GM18511 (cell line): ENCODE measurements at regions not wholly inside any gene's neighbourhood (a gene's known extent, or its start where the extent isn't known, plus 50 kb on each side); places are given as distances from the start of the nearest gene placed in this dataset.
"Not testable (repeated sequence)": the region's sequence is repeated elsewhere in the genome, so short reads cannot be mapped to it uniquely, and the experiment has no call there.

ENCODE experiments used
- ATAC-seq: cut with Tn5 transposase; IDR thresholded peaks from one replicate; pipeline ENCODE4 v1.9.1; 2021; ENCODE audit warnings: mild to moderate bottlenecking, moderate library complexity; ENCODE audit not compliant: unreplicated experiment

DNA sequence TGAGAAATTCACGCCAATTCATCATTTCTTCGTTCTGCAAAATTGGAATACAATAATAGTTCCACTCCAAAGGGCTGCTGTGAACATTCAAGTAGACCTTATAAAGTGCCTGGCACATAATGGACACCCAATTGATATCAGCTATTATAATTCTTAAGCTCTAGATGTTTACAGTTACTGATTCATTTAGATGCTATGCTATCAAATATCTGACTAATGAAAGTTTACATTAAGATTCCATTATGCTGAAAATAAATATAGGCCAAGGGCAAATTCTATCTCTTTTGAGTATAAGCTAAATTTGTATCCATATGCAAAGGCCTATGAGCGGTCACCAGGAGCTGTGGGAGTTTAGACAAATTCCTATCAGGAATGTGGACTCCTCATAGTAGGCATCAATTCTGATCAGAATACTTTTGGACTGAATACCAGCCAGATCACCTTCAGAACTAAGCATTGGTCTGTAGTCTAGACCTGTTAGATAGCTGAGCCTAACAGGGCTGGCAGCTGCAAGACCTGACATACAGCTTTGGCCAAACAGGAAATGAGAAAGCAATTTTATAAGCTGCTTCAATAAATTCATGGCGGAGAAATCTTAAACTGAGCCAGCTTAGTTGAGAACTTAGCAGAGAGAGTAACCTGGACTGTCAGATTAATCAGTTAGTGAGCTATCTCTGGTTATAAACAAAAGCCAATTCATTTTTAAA is 384.3 kb upstream of the ACTRT1 start:
- ATAC-seq: no peak

DNA sequence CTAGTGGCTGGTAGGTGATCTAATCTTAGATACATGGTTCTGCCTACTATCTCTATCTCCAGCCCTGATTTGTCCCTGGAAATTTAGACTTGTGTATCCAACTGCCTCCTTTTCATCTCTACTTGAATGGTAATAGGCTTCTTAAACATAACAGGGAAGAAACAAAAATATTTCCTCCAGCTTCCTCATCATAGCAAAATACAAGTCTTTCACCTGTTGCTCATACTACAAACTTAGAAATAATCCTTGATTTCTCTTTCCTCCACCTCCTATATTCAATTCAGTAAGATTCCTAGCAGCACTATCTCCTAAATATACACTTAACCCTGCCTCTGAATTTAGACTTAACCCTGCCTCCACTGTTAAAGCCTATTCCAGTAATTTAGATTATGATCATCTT is 373.3 kb upstream of the ACTRT1 start:
- no peak for ATAC-seq

DNA sequence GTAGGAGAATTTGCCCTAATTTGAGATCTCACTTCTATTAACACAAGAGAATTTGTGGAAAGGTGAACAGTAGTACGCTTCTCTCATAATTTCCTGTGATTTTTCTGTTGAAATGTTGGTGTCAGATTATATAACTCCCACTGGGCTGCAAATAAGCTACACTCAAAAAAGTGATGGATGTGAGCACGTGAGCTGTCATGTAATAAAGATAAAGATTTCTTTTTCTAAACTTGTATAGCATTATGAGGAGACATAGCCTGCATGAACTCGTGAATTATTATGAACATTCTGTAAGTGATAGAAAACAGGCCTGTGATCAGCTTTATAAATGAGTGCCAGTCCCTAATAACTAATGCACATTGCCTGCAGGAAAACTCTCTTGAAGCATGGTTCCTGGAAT is 356.6 kb upstream of the ACTRT1 start:
- no peak for ATAC-seq

DNA sequence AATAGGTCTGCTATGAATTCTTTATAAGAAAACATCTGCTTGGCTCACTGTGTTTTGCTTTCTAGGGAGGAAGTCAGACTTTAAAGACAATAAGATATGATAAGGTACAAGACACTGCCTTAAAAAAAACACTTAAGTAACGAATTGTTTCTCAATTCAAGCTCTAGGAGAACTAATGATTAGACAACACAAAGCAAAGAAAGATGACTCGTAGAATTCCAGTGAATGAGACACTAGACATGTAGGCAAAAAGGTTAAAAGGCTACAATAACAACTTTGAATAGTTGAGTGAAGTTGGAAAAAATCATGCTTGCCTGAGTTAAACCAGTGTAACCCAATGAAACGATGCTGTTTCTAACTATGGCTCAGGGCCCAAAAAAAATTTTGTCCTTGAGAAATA is 344.4 kb upstream of the ACTRT1 start:
- ATAC-seq: no peak

DNA sequence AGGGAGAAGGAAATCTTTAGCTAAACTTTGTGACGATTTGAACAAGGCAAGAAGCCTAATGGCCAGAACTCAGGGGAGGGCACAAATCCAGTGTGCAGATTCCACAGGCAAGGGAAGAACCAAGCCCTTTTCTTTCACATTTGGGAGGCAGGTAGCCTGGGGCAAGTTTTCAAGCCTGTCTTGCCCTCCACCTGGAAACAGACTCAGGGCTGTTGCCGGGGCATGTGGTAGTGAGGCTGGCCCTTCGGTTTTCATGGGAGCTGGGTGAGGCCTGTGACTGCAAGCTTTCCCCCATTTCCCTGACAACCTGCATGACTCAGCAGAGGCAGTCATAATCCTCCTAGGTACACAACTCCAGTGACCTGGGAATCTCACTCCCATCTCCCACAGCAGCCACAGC is 331.6 kb upstream of the ACTRT1 start:
- not testable (repeated sequence) for ATAC-seq

DNA sequence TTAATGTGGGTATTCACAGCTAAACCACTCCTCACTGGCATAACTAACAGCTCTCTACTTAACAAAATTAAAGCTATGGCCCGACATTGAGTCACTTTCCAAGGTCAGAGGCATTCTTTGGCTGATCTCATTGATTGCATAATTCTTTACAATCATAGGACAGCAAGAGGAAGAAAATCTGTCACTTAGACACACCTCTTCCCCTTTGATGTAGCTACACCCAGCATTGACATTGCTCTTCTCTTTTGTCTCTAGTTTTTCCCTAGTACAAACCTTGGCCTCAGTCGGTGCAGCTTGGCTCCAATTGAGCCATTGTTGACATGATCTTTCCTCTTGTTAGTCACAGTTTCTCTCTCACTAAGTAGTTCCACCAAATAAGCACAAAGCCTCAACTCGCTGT is 313.3 kb upstream of the ACTRT1 start:
- no peak for ATAC-seq

DNA sequence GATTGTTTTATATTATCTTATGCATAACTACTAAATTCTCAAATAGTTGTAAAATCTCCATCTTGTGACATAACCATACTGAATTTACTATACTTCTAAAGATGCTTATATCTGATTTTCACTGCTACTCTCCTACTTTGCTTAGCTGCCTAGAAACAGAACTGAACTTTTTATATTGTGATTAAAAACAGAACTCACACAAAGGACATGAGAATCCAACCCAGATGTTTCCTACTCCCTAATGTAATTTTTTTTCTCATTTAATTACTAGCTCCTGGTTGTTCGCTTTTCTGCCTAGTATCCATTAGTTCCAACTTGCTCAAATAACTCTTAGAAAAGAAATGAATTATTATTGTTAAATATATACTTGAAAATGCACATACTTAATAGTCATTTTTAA is 283.5 kb upstream of the ACTRT1 start:
- no peak for ATAC-seq

DNA sequence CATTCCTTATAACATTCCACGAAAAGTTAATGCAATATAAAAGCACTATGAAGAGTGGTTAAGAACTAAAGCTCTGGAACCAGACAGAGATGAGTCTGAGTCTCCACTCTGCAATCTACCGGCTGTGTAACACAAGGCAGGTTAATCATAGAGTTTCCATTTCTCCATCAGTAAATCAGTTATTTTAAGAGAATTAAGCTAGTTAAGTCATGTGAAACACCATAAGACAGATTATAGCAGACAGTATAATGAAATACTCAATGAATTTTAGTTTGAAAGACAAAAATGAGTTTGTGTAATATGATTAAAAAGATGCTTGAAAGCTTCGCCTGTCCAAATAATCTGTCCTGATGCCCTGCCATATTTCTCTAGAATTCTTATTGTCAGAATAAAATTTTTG is 282.6 kb upstream of the ACTRT1 start:
- no peak for ATAC-seq

DNA sequence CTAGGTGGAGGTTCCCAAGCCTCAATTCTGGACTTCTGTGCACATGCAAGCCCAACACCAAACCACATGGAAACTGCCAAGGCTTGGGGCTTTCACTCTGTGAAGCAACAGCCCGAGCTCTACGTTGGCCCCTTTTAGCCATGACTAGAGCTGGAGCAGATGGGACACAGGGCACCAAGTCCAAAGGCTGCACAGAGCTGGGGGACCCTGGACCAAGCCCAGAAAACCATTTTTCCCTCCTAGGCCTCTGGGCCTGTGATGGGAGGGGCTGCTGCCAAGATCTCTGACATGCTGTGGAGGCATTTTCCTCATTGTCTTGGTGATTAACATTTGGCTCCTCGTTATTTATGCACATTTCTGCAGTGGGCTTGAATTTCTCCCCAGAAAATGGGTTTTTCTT is 258.7 kb upstream of the ACTRT1 start:
- ATAC-seq: no peak

DNA sequence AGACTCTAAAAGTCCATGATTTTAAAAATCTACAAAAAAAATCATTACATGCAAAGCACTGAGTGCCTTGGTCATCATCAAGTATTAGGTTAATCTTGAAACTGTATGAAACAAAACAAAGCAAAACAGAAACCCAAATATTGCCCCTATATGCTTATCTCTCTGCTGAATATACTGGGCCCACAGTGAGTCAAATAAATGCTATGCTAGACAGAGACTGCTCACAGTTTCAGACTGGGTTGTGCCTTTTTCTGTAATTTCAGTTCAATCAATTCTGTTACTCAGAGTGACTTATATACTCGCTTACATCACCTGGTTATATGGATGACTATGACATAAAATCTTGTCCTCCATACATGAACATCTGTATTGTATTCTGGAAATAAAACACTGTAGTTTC is 257.1 kb upstream of the ACTRT1 start:
- no peak for ATAC-seq

DNA sequence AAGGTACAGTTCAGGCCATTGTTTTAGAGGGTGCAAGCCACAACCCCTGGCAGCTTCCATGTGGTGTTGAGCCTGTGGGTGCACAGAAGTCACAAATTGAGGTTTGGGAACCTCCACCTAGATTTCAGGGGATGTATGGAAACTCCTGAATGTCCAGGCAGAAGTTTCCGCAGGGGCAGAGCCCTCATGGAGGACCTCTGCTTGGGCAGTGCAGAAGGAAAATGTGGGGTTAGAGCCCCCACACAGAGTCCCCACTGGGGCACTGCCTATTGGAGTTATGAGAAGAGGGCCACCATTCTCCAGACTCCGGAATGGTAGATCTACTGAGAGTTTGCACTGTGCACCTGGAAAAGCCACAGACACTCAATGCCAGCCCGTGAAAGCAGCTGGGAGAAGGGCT is 242.0 kb upstream of the ACTRT1 start:
- no peak for ATAC-seq

DNA sequence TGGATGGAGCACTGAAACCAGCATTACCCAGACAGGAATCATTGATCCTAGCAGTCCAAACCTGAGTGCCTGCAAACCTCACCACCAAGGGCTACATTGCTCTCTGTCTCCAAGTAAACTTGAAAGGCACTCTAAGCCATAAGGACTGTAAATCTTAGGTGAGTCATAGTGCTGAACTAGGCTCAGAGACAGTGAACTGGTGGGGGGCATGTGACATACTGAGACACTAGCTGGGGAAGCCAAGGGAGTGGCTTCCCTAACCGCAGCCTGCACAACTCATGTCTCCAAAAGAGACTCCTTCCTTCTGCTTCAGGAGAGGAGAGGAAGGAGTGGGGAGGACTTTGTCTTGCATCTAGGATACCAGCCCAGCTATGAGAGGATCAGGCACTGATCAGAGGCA is 235.5 kb upstream of the ACTRT1 start:
- no peak for ATAC-seq

DNA sequence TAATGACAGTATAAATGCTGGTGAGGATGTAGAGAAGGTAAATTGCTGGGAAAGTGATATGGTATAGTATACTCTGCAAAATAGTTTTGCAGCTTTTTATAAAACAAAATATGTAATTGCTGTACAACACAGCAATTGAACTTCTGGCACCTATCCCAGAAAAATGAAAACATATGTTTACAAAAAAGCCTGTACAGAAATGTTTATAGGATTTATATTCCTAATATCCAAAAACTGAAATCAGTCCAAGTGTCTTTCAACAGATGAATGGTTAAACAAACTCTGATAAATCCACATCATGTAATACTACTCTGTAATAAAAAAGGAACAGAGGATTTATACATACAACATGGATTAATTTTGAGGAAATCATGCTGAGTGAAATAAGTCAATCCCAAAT is 198.4 kb upstream of the ACTRT1 start:
- ATAC-seq: no peak

DNA sequence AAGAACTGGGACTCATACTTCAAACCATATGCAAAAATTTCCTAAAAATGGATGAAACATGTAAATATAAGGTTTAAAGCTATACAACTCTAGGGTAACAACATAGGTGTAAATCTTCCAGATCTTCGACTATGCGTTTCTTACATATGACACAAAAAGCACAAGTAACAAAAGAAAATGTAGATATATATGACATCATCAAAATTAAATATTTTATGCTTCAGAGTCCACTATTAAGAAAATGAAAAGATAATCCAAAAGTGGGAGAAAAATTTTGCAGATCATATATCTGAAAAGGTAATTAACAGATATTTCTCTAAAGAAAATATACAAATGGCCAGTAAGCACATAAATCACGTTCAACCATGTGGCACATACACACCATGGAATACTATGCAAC is 164.2 kb upstream of the ACTRT1 start:
- no peak for ATAC-seq

DNA sequence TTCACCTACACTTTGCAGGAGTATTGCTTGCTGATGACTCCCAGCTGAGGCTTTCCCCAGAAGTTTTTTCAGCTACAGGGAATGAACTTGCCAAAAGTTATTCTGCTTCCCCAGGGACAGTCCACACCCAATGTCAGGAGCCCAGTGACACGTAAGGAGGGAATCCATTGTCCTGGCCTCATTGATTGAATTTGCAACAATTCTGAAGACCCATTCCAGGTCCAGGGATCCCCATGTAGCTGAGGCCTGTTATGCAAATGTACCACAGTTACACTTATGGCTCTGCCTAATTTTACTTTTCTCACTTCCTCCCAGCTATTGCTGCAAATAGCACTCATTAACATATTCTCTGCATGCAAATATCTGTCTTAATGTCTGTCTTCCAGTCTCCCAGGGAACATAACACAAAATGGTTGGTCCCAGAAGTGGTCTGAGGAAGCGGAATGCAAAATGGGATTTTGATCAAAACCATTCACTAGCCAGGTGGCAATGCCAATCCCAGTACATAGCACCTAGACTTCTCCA is 113.7 kb upstream of the ACTRT1 start:
- no peak for ATAC-seq

DNA sequence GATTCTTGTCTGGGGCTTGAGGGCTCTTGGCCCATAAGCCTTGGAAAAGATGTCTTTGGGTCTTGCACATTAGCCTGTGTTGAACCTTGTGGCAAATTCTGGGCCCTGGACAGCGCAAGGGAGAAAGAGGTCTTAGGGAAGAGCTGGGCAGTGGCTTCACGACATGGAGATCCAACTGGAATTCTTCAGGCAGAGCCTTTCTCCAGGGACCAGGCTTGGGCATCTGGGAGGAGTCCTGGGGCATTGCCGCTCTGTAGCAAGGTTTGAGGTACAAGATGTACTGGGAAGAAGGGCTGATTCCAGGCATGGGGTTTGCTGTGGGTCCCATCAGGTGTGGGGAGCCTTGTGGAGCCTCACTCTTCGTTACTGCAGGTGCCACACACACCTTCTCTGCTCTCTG is 104.0 kb upstream of the ACTRT1 start:
- ATAC-seq: no peak

DNA sequence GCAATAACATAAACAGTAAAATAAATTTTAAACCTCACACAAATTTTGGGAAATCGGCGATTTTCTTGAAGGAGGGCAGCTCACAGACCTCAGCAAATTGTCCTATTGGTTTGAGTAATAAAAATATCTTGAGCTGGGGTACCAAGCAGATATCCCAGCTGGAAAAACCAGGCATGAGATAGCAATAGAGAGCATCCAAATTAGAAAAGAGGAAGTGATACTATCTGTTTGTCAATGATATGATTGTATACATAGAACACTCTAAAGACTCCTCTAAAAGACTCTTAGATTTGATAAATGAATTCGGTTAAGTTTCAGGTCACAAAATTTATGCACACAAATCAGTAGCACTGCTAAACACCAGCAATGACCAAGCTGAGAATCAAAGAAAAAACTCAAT is 90.5 kb upstream of the ACTRT1 start:
- ATAC-seq: no peak

DNA sequence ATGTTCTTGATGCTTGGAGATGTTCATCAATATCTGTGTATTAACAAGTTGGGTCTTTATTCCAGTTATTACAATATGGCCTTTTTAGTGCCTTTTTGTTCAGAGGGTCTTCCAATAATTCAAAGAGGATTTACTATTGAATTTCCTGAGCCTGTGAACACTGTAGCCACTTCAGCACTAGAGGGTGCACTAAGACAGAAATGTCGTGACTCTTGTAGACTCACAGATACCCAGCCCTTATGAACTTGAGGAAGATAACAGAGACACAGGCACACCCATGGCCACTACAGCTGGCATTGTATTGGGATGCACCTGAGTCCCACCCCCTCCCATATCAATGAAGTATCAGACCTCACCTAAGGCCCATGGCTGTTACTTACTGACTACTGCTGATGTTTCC is 54.4 kb upstream of the ACTRT1 start:
- ATAC-seq: no peak

DNA sequence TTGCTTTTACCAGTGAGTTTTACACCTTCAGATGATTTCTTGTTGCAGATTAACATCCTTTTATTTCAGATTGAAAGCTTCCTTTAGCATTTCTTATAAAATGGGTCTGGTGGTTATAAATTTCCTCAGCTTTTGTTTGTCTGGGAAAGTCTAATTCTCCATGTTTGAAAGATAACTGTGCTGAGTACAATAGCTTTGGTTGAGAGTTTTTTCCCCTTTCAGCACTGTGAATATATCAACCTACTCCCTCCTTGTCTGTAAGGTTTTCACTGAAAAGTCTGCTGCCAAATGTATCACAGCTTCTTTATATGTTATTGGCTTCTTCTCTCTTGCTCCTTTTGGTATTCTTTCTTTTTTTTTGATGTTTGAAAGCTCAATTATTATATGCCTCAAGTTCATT is 53.5 kb upstream of the ACTRT1 start:
- no peak for ATAC-seq
